IPS-15b (cell line): ENCODE measurements at regions not wholly inside any gene's neighbourhood (a gene's known extent, or its start where the extent isn't known, plus 50 kb on each side); places are given as distances from the start of the nearest gene placed in this dataset.

ENCODE experiments used
- H3K27me3 ChIP-seq: one replicate; pipeline ENCODE4 v1.6.1; 2013; ENCODE audit warnings: low read length; ENCODE audit not compliant: control insufficient read depth, insufficient read depth
- H3K36me3 ChIP-seq: one replicate; pipeline ENCODE4 v1.6.1; 2013; ENCODE audit warnings: low read length; ENCODE audit not compliant: control insufficient read depth, insufficient read depth
- H3K4me1 ChIP-seq: one replicate; pipeline ENCODE4 v1.6.1; 2013; ENCODE audit warnings: mild to moderate bottlenecking, low read length; ENCODE audit not compliant: control insufficient read depth, insufficient read depth
- H3K4me3 ChIP-seq: one replicate; pipeline ENCODE4 v1.5.1; 2013; ENCODE audit warnings: low read depth, low read length
- H3K9ac ChIP-seq: one replicate; pipeline ENCODE4 v1.6.1; 2013; ENCODE audit warnings: low read depth, mild to moderate bottlenecking, low read length
- H3K9me3 ChIP-seq: one replicate; pipeline ENCODE4 v1.6.1; 2013; ENCODE audit warnings: mild to moderate bottlenecking, low read length; ENCODE audit not compliant: control insufficient read depth, insufficient read depth

DNA sequence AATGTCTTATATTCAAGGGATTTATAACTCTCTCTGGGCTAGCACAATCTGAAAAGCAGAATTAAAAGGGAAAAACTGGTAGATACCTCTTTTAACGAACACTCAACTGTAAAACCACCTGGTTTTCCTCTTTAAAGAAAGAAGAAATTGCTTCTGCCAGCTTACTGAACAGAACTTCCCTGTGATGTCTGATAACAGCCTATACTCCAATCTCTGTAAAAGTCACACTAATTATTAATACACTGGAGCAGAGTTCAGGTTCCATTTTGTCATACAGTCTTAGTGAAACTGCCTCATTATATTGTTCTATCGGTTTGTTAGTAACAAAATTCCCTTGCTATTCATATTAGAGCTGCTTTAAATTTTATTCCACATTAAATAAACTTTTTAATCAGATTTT lies 251.0 kb upstream of the STARD13 start:
- H3K4me1 ChIP-seq: peaks cover 7% of the 10 kb centered on the region
- no peaks in the 10 kb centered on the region for H3K27me3 ChIP-seq
- H3K9ac ChIP-seq: no peak overlapping the region
- H3K4me3 ChIP-seq: no peak overlapping the region
- H3K9me3 ChIP-seq: no peaks in the 10 kb centered on the region
- no peaks in the 10 kb centered on the region for H3K36me3 ChIP-seq

DNA sequence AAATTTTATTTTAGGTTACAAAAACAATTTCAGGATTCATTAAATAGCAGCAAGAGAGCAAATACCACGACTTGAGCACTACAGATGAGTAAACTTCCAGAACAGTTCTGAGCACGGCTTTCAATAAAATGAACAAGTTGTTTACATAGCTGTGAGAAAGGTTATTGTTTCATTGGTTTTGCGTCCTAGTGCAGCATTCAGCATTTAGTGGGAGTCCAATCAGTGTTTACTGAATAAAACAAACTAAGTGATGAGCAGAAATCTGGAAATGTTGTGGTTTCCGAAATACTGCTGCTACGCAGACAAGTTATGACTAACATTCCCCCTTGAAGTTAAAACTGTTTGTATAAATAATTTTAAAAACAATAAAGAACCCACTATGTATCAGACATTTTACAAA lies 251.5 kb upstream of the STARD13 start:
- Histone ChIP-seq H3K9ac (no peak overlapping the region), H3K4me3 (no peak overlapping the region), H3K27me3 (no peaks in the 10 kb centered on the region), H3K9me3 (no peaks in the 10 kb centered on the region), H3K36me3 (no peaks in the 10 kb centered on the region), H3K4me1 (peaks cover 9% of the 10 kb centered on the region)

DNA sequence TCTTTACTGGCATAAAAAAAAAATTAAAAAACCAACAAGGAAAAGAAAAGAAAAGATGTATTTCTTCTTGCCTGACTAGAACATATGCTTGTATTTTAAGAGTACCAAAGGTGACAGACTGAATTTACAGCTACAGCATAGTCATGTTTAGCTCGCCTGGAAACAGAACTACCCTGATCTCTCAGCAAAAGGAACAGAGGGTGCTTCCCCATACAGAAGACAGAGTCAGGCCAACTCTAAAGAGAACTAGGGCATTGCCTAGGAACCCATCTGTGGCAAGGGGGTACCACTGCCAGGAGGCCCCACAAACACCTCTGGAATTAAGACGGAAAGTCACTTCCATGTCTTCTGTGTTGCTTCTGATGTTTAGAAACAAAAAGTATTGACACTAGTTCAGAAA lies 252.1 kb upstream of the STARD13 start:
- Histone ChIP-seq H3K4me3 (no peak overlapping the region), H3K4me1 (peaks cover 9% of the 10 kb centered on the region), H3K9ac (no peak overlapping the region), H3K27me3 (no peaks in the 10 kb centered on the region), H3K36me3 (no peaks in the 10 kb centered on the region), H3K9me3 (no peaks in the 10 kb centered on the region)

DNA sequence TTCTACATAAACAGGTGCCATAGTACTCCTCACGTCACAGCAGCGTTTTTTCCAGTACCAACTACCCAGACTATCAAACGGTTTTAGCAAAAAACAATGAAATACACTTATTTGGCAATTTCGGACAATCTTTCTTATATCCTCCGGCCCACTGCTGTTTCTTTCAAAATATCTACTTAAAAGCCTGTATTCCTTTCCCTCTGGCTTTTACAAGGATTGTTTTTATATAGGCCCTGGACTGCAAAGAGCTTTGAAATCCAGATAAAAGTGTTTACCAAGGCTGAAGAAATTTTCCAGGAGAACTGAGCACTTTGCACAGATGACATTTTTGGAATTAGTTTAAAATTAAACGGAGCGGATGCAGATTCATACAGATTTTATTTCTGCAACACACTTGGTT lies 255.9 kb upstream of the STARD13 start:
- H3K9ac ChIP-seq: peak overlapping the region; percentile 84
- no peaks in the 10 kb centered on the region for H3K36me3 ChIP-seq
- no peaks in the 10 kb centered on the region for H3K9me3 ChIP-seq
- H3K4me1 ChIP-seq: peaks cover 12% of the 10 kb centered on the region
- H3K4me3 ChIP-seq: peak overlapping the region; percentile 85
- no peaks in the 10 kb centered on the region for H3K27me3 ChIP-seq

DNA sequence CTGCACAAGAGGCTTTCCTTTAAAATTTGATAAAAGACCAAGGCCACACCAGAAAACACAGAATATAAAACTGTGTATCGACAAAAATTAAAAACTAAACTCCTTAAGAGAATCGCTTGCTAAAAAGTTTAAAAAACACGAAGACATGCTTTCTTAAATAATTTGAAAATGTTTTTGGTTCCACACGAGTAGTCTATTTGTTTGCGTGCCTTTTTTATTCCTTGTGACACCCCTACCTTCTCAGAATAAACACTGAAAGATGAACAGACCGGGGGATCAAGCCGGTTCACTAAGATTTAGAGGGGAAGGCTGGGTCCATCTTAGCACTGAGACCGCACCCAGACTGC lies 256.4 kb upstream of the STARD13 start:
- Histone ChIP-seq H3K36me3 (no peaks in the 10 kb centered on the region), H3K27me3 (no peaks in the 10 kb centered on the region), H3K9ac (peak overlapping the region; percentile 84), H3K9me3 (no peaks in the 10 kb centered on the region), H3K4me1 (peaks cover 12% of the 10 kb centered on the region), H3K4me3 (peak overlapping the region; percentile 85)

DNA sequence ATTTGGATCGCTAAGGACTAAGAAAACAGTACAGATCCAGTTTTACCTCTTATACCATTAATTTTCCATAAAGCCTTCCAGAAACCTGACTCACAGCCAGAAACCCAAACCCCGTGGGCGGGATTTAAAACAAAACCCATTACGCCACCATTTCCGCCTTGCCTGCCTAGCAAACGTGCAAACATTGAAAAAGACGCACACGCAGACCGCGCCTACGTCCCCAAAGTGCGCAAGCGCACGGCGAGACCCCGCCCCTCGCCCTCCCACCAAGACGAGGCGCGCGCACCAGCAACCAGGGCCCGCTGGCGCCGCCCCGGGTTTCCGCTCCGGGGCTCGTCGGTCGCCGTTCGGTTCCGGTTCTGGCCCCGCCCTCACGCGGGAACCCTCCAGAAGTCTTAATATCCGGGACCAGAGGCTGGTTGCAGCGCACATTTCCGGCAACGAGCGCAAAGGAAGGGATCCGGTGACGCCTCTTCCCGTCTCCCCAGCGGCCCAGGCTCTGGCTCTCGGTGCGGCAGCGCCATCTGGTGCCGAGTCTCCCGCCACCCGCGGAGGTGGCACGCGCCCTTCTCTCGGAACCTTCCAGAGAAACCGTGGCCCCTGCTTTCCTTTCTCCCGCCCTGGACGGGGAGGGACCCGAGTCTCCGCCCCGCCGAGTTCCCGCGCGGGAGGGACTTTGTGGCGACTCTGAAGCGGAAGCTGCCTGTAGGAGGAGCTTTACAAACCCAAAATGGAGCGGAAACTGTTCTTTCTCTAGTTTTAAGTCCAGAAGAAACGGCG lies 256.9 kb upstream of the STARD13 start:
- Histone ChIP-seq H3K4me1 (peaks cover 12% of the 10 kb centered on the region), H3K9me3 (no peaks in the 10 kb centered on the region), H3K9ac (peak overlapping the region; percentile 91), H3K4me3 (peak overlapping the region; percentile 85), H3K36me3 (no peaks in the 10 kb centered on the region), H3K27me3 (no peaks in the 10 kb centered on the region)

DNA sequence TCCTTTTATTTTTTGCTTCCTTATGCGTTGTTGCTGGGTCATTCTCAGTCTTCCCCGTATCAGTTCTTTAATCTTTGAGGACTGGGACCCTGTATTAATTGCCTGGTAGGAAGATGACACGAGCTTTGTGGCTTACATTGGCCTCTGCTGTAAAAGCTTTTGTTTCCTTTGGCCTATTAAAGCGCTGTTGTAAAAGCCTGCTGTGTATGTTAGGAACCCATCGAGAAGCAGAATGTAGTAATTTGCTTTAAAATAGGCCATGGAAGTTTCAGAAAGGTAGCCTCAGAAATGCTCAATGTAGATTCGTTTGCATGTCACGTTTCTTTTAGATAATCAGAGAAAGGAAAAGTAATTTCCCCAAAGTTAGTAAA lies 257.5 kb upstream of the STARD13 start:
- H3K4me1 ChIP-seq: peaks cover 10% of the 10 kb centered on the region
- H3K9ac ChIP-seq: peak overlapping the region; percentile 91

DNA sequence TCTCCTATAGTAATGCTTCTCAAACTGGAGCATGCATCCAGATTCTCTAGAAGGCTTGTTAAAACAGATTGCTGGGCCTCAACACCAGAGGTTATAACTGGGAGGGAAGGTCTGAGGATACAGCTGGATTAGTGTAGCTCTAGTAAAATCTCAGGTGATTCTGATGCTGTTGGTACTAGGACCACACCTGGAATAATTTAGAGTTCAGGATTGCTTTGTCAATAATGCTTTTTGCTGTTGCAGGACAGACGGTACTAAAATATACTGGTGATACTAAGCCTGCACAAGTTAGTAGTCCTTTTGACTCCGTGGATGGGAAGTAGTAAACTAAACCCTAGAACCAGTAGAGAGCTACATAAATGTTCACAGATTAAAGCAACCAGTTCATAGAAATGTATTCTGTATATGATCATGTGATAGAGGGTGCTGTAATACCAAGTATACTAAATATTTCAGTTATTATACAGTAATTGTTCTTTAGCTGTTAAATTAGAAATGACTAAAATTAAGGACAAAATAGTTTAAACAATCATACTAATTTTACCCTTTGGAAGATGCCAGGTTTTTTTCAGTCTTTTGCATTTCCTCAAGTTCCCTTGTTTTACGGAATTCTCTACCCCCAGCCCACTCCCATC lies 258.2 kb upstream of the STARD13 start:
- H3K4me3 ChIP-seq: peak overlapping the region; percentile 85
- H3K9ac ChIP-seq: peak overlapping the region; percentile 47
- H3K4me1 ChIP-seq: peaks cover 10% of the 10 kb centered on the region
- no peaks in the 10 kb centered on the region for H3K9me3 ChIP-seq
- H3K27me3 ChIP-seq: no peaks in the 10 kb centered on the region
- no peaks in the 10 kb centered on the region for H3K36me3 ChIP-seq

More for the DNA sequence above, 257.5 kb upstream of the STARD13 start:
- no peaks in the 10 kb centered on the region for H3K36me3 ChIP-seq
- H3K9me3 ChIP-seq: no peaks in the 10 kb centered on the region
- H3K4me3 ChIP-seq: peak overlapping the region; percentile 85
- H3K27me3 ChIP-seq: no peaks in the 10 kb centered on the region

DNA sequence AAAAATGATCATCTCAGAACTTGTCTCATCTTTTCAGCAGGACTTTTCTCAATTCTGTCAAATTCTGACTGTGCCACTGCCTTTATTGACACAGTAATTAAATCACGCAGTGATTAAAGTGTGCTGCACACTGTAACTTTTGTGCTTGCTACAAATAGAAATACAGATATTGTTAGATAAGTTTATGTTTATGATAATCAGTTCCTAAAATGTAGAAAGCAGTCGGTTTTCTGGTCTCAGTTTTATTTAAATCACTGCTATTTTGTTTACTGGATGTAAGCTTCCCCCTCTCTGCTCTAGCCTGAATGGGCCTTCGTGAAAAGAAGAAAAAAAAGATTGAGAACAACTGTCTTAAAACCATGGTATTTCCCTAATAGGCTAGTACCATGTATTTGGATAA lies 258.8 kb upstream of the STARD13 start:
- Histone ChIP-seq H3K9ac (no peak overlapping the region), H3K9me3 (no peaks in the 10 kb centered on the region), H3K4me1 (peaks cover 10% of the 10 kb centered on the region), H3K4me3 (no peak overlapping the region), H3K27me3 (no peaks in the 10 kb centered on the region), H3K36me3 (no peaks in the 10 kb centered on the region)

DNA sequence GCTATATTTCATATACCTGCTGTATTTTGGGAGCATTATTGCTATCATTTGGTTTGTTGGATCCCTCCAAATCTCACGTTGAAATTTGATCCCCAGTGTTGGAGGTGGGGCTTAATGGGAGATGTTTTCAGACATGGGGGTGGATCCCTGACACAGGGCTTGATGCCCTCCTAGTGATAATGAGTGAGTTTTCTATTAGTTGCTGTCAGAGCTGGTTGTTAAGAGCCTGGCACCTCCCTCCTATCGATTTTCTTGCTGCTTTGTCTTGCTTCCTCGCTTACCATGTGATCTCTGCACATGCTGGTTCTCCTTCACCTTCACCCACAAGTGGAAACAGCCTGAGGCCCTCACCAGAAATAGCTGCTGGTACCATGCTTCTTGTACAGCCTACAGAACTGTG lies 259.9 kb upstream of the STARD13 start:
- no peaks in the 10 kb centered on the region for H3K27me3 ChIP-seq
- no peak overlapping the region for H3K9ac ChIP-seq
- H3K4me1 ChIP-seq: peaks cover 10% of the 10 kb centered on the region
- H3K4me3 ChIP-seq: no peak overlapping the region
- H3K9me3 ChIP-seq: no peaks in the 10 kb centered on the region
- no peaks in the 10 kb centered on the region for H3K36me3 ChIP-seq

DNA sequence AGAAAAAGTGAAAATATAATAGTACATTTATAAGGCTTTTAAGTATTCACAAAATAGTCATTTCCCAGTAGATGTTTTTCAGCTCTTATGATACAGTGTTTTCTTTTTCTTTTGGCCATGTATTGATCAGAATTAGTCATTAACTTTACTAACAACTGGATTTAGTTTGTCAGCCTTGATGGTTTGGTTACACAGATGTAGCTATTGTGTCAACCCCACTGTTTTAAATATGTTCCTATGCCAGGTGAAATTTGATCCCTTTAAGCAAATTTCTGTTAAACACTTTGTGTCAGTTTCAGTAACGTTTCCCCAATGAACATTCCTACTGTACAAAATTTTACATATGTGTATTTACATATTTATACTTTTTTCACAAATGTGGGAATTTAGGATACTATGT lies 261.5 kb upstream of the STARD13 start:
- no peak overlapping the region for H3K9ac ChIP-seq
- H3K4me3 ChIP-seq: no peak overlapping the region
- H3K27me3 ChIP-seq: no peaks in the 10 kb centered on the region
- H3K9me3 ChIP-seq: no peaks in the 10 kb centered on the region
- H3K36me3 ChIP-seq: no peaks in the 10 kb centered on the region
- H3K4me1 ChIP-seq: peaks cover 3% of the 10 kb centered on the region

DNA sequence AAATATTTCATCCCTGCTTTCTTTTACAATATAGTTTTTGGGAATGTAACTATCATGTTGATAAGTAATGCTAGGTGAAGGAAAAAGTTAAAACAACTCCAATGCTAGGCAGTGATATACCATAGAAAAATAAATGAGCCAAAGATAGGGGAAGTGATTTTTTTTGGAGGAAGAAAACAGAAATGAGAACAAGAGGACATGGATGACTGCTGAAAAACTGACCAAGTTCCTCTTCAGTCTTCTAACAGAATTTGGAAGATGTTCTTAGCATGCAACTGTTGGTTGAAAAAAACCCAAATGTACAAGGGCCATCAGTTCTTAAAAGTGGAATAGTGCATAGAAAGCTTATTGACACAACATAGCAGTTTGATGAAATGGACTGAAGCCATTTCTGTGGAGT lies 262.5 kb upstream of the STARD13 start:
- no peaks in the 10 kb centered on the region for H3K36me3 ChIP-seq
- peaks cover 3% of the 10 kb centered on the region for H3K4me1 ChIP-seq
- no peaks in the 10 kb centered on the region for H3K27me3 ChIP-seq
- H3K9ac ChIP-seq: no peak overlapping the region
- no peaks in the 10 kb centered on the region for H3K9me3 ChIP-seq
- H3K4me3 ChIP-seq: no peak overlapping the region
